Activated T-cell treated with anti-CD3 and anti-CD28 coated beads for 24 hours (primary cell): ENCODE measurements at regions not wholly inside any gene's neighbourhood (a gene's known extent, or its start where the extent isn't known, plus 50 kb on each side); places are given as distances from the start of the nearest gene placed in this dataset.
"Not testable (repeated sequence)": the region's sequence is repeated elsewhere in the genome, so short reads cannot be mapped to it uniquely, and the experiment has no call there.

Source experiments
- DNase-seq: peaks from one replicate; pipeline ENCODE4 v3.0.0-alpha.2; 2020; ENCODE audit warnings: low read depth

GRCh38 chr6:14555804-14556203, 438.2 kb downstream of the CD83 start:
- no peak for DNase-seq

- DNase-seq, result no peak
Observed at GRCh38 chr6:14559746-14560536, 442.4 kb downstream of the CD83 start.

- DNase-seq, result not testable (repeated sequence)
Observed at GRCh38 chr6:14561563-14561962, 444.0 kb downstream of the CD83 start.

GRCh38 chr6:14567842-14568241, 450.3 kb downstream of the CD83 start:
- no peak for DNase-seq

DNA sequence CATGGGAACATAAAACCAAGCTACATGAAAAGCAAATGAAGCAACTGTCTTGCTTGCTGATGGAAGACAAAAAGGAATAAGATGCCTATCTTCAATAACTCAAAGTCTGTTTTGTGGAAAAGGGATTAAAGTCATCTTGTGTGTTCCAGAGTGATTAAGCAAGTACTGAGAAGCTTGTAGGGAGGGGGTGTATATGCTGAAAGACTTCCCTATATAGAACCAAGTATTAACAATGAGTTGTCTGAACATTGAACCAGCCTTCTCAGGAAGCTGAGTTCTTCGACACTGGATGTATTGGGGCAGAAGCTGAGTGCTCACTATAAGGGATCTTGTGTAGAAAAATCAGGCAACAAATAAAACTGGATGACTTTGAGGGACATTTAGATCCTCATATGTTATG, 451.8 kb downstream of the CD83 start:
- no peak for DNase-seq

- not testable (repeated sequence) for DNase-seq
Observed at GRCh38 chr6:14569874-14570273, 452.3 kb downstream of the CD83 start.

GRCh38 chr6:14571001-14571400, 453.4 kb downstream of the CD83 start:
- DNase-seq, result no peak

DNA sequence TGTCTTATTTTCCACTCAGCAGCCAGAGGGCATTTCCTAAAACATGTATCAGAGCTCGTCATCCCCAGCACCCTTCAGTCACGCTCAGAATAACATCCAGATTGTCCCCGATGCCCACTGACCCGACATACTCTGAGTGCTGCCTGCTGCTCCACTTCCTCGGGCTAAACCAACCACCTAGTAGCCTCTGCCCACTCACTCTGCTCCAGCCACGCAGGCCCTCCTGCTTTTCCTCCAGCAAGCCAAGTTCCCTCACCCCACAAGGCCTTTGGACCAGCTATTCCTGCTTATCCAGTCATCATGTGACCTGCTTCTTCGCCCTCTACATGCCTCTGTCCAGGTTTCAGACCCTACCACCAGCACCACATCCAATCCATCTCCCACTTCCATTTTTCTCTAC, 454.2 kb downstream of the CD83 start:
- DNase-seq, result no peak

- no peak for DNase-seq
Observed at GRCh38 chr6:14573267-14573666, 455.7 kb downstream of the CD83 start.

DNA sequence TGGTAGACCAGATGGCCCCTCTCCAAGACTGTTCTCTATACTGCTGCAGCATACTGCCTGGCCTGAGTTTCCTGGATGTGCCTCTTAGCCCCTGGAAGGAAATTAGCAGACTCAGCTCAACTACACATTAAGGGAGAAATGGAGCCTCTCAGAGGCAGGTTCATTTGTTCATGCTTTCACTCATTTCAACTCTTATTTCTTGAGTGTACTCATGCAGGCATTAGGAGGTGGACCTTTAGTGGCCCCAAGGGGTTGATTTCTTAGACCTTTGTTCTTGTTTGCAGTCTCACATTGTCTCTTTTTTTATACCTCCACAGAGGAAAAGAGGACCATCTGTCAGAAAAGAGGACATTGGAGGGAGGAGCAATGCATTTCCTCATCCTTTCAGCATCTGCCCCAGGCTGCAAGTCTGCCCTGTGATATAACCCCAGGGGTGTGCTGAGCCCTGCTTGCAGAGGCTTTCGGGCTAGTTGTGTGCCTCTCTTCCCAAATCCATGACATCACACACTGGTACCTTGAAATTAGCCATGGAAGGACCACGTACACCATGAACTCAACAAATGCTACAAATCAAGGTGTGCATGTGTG, 456.2 kb downstream of the CD83 start:
- no peak for DNase-seq

- DNase-seq, result no peak
Observed at GRCh38 chr6:14575961-14576360, 458.4 kb downstream of the CD83 start.

- DNase-seq, result no peak
Observed at GRCh38 chr6:14578994-14579393, 461.4 kb downstream of the CD83 start.

- no peak for DNase-seq
Observed at GRCh38 chr6:14582749-14583148, 465.2 kb downstream of the CD83 start.

GRCh38 chr6:14583826-14584225, 466.3 kb downstream of the CD83 start:
- DNase-seq, result no peak

DNA sequence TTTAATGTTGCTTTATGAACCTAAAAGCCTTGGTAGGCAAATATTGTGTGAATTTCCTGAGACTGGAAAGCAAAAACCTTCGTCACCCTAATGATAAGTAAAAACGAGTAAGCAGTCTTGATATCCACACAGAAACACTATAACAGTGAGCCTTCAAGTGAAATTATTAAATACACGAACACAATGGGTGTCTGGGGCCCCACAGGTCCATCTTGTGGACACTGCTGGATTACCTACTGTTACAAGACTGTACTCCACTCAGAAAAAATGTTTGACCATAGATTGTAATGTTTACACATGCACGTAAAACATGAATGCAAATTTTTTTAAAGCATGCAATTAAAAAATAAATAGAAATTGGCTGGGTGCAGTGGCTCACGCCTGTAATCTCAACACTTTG, 466.9 kb downstream of the CD83 start:
- no peak for DNase-seq

- no peak for DNase-seq
Observed at GRCh38 chr6:14585689-14586088, 468.1 kb downstream of the CD83 start.

- no peak for DNase-seq
Observed at GRCh38 chr6:14589175-14589574, 471.6 kb downstream of the CD83 start.

DNA sequence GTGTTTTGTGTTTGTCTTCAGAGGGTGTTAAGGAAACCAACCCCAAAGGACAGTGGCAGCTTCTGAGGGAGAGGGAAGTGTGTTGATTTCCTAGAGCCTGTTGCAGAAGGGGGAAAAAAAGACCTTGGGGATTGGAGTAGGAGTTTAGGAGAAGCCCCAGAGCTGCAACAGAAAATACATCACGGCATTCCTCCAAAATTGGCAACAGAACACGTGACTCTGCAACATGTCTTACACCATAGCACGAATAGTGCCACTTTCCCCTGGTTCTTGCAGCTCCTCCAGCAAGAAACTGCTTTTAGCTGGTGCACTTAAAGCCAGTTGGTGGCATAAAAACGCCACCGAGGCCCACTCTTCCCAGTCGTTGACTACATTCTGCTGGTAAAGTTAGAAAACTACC, 473.0 kb downstream of the CD83 start:
- no peak for DNase-seq

DNA sequence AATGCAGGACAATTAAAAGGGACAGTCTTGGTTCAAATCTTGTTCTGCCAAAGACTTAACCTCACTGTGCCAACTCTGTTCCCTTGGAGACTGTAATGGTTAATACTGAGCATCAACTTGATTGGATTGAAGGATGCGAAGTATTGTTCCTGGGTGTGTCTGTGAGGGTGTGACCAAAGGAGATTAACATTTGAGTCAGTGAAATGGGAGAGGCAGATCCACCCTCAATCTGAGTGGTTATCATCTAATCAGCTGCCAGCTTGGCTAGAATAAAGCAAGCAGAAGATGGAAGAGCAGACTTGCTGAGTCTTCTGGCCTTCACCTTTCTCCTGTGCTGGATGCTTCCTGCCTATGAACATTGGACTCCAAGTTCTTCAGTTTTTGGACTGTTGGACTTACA, 474.4 kb downstream of the CD83 start:
- no peak for DNase-seq

GRCh38 chr6:14593286-14593685, 475.7 kb downstream of the CD83 start:
- DNase-seq, result no peak

DNA sequence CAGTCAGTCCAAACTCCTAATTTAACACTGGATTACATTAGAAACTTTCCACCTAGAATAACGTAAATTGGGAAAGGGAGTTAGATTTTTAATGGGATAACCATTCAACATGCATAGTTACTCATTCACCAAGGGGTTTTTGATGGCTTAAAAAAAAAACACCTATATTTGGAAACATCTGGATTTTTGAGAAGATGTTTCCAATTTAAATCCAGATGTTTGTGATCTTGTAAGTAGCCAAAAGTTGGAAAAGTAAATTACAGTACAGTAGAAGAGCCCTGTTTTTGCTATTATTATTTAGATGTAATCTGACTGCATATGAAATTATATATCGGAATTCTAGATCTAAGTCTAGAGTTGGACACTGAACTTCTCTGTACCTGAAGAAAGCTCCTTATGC, 478.2 kb downstream of the CD83 start:
- no peak for DNase-seq

DNA sequence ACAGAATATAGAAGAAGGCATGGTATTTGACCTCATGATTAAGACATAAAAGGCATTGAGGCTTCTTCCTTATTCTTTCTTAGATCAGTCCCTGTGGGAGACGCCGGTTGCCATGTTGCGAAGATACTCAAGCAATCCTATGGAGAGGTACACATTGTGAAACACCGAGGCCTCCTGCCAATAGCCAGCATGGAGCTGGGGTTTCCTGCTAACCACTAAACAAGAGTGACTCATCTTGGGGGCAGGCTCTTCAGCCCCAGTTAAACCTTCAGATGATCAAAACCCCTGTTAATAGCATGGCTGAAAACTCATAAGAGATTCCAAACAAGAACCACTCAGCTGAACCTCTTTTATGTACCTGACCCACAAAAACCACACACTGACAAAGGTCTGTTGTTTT, 478.8 kb downstream of the CD83 start:
- no peak for DNase-seq

DNA sequence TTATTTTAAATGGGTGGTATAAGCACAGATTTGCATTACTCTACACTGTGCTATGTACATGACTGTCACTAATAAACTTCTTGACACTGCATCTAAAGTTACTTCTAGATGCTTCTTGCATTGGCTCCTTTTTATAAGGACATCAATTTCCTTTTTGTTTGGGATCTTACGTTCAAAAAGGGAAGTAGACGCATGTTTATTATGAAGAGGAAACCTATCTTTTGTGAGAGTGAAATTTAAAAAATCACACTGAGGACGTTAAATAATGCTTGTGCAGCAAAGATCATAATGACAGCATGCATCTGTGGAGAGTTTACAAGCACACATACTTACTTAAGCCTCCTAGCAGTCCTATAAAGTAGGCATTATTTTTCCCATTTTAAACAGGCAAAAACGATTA, 479.5 kb downstream of the CD83 start:
- no peak for DNase-seq
